HG03139 (cell line): ENCODE measurements at regions not wholly inside any gene's neighbourhood (a gene's known extent, or its start where the extent isn't known, plus 50 kb on each side); places are given as distances from the start of the nearest gene placed in this dataset.

Source experiments
- ATAC-seq: cut with Tn5 transposase; IDR thresholded peaks from one replicate; pipeline ENCODE4 v1.9.1; 2021; ENCODE audit not compliant: unreplicated experiment

GRCh38 chr3:159775372-159775961 lies 213.2 kb upstream of the IL12A start:
- no peak for ATAC-seq

- ATAC-seq: no peak
These were observed 211.9 kb upstream of the IL12A start for GRCh38 chr3:159776779-159777178.

GRCh38 chr3:159779883-159780282 lies 208.8 kb upstream of the IL12A start:
- no peak for ATAC-seq

- no peak for ATAC-seq
These were observed 206.8 kb upstream of the IL12A start for GRCh38 chr3:159781867-159782266.

GRCh38 chr3:159782724-159783421 lies 205.8 kb upstream of the IL12A start:
- no peak for ATAC-seq

- ATAC-seq: no peak
These were observed 204.6 kb upstream of the IL12A start for GRCh38 chr3:159783780-159784742.

- no peak for ATAC-seq
These were observed 203.3 kb upstream of the IL12A start for GRCh38 chr3:159785273-159785708.

- ATAC-seq: no peak
These were observed 202.0 kb upstream of the IL12A start for GRCh38 chr3:159786489-159787177.

- no peak for ATAC-seq
These were observed 201.5 kb upstream of the IL12A start for GRCh38 chr3:159787178-159787574.

- no peak for ATAC-seq
These were observed 200.8 kb upstream of the IL12A start for GRCh38 chr3:159787794-159788205.

- ATAC-seq: no peak
These were observed 200.3 kb upstream of the IL12A start for GRCh38 chr3:159788291-159788690.

GRCh38 chr3:159789017-159789416 lies 199.6 kb upstream of the IL12A start:
- no peak for ATAC-seq

- no peak for ATAC-seq
These were observed 198.6 kb upstream of the IL12A start for GRCh38 chr3:159789742-159790635.

- no peak for ATAC-seq
These were observed 197.3 kb upstream of the IL12A start for GRCh38 chr3:159791336-159791735.

- no peak for ATAC-seq
These were observed 196.6 kb upstream of the IL12A start for GRCh38 chr3:159792070-159792469.

GRCh38 chr3:159795042-159795441 lies 193.6 kb upstream of the IL12A start:
- ATAC-seq: no peak

GRCh38 chr3:159795681-159796175 lies 192.9 kb upstream of the IL12A start:
- ATAC-seq: no peak

GRCh38 chr3:159796226-159796625 lies 192.4 kb upstream of the IL12A start:
- no peak for ATAC-seq

- ATAC-seq: no peak
These were observed 191.9 kb upstream of the IL12A start for GRCh38 chr3:159796744-159797143.

GRCh38 chr3:159797771-159798170 lies 190.9 kb upstream of the IL12A start:
- no peak for ATAC-seq
